SH-SY5Y (cell line): ENCODE measurements at regions not wholly inside any gene's neighbourhood (a gene's known extent, or its start where the extent isn't known, plus 50 kb on each side); places are given as distances from the start of the nearest gene placed in this dataset.

Experiments
- GATA2 ChIP-seq: IDR thresholded peaks from 2 replicates; pipeline ENCODE4 v1.6.1; 2011; ENCODE audit warnings: mild to moderate bottlenecking, low read depth, low read length
- GATA3 ChIP-seq: IDR thresholded peaks from 2 replicates; pipeline ENCODE4 v1.6.1; 2011; ENCODE audit warnings: low read depth, mild to moderate bottlenecking, low read length, moderate library complexity

GRCh38 chr3:22496641-22497040, 706.5 kb upstream of the UBE2E2 start:
- TF ChIP-seq GATA2 (no peak), GATA3 (no peak)
